B cell (primary cell): ENCODE measurements at regions not wholly inside any gene's neighbourhood (a gene's known extent, or its start where the extent isn't known, plus 50 kb on each side); places are given as distances from the start of the nearest gene placed in this dataset.

ENCODE experiments used
- ATAC-seq: fragments of 200-7000 bp; cut with Tn5 transposase; one replicate; pipeline ENCODE4 v1.10.0; 2021; ENCODE audit warnings: low read depth, mild to moderate bottlenecking, moderate number of reproducible peaks, moderate library complexity
- CTCF ChIA-PET: fragments of 350-600 bp; sonication (Branson Sonifier 250); formaldehyde crosslinking; loops from one replicate; lab custom pipeline; 2021; ENCODE audit warnings: antibody characterized with exemption, inconsistent platforms; lab: Charles Lee
- POLR2A ChIA-PET: fragments of 350-600 bp; sonication (Branson Sonifier 250); formaldehyde crosslinking; loops from one replicate; lab custom pipeline; 2021; ENCODE audit warnings: antibody characterized with exemption; lab: Charles Lee
- DNase-seq: peaks from one replicate; pipeline ENCODE4 v3.0.0; 2013
- H2AFZ ChIP-seq: 2 replicates; pipeline ENCODE4 v1.6.1; 2012; ENCODE audit warnings: mild to moderate bottlenecking, low read depth, low read length; ENCODE audit not compliant: insufficient read depth, poor library complexity, severe bottlenecking
- H3K27ac ChIP-seq, 2 donors: 1 replicate in 1 of 2; 2 replicates in 1 of 2; pipeline ENCODE4 v1.5.1; 2012 to 2013; ENCODE audit warnings: low read length in 2 of 2, mild to moderate bottlenecking in 2 of 2, moderate library complexity in 1 of 2
- H3K27me3 ChIP-seq, 4 experiments: fragments of 200-600 bp in 1 of 4; sonication (generic) in 1 of 4; replicated peaks in 1 of 4; 1 replicate in 2 of 4; 2 replicates in 2 of 4; pipeline versions ENCODE4 v1.6.1 to v1.7.0; 2013 to 2016; ENCODE audit warnings: low read length in 3 of 4, mild to moderate bottlenecking in 2 of 4, mixed read lengths in 1 of 4, moderate library complexity in 1 of 4; ENCODE audit not compliant: insufficient read depth in 4 of 4, control insufficient read depth in 3 of 4; ENCODE audit errors: control extremely low read depth in 1 of 4
- H3K36me3 ChIP-seq, 2 experiments: replicated peaks in 1 of 2; 1 replicate in 1 of 2; 2 replicates in 1 of 2; pipeline versions ENCODE4 v1.6.1 to v1.7.1; 2013; ENCODE audit warnings: low read length in 1 of 2; ENCODE audit not compliant: insufficient read depth in 2 of 2, control insufficient read depth in 1 of 2; ENCODE audit errors: control extremely low read depth in 1 of 2, extremely low read depth in 1 of 2
- H3K4me1 ChIP-seq, 2 donors: fragments of 200-600 bp in 1 of 2; sonication (generic) in 1 of 2; 1 replicate in 1 of 2; 2 replicates in 1 of 2; pipeline versions ENCODE4 v1.5.1 to v1.6.1; 2013 to 2017; ENCODE audit warnings: low read length in 2 of 2; ENCODE audit not compliant: control insufficient read depth in 2 of 2, insufficient read depth in 2 of 2
- H3K4me2 ChIP-seq: replicated peaks from 2 replicates; pipeline ENCODE3; 2012; ENCODE audit warnings: mild to moderate bottlenecking, low read depth, low read length; ENCODE audit not compliant: poor library complexity, severe bottlenecking
- H3K4me3 ChIP-seq, 5 experiments: fragments of 200-600 bp in 1 of 5; sonication (generic) in 1 of 5; 1 replicate in 3 of 5; 2 replicates in 2 of 5; pipeline versions ENCODE4 v1.5.1 to v1.7.0; 2011 to 2016; ENCODE audit warnings: low read length in 4 of 5, mild to moderate bottlenecking in 4 of 5, low read depth in 2 of 5, control low read depth in 1 of 5, moderate library complexity in 1 of 5; ENCODE audit not compliant: insufficient read depth in 1 of 5; ENCODE audit errors: control extremely low read depth in 1 of 5, extremely low read depth in 1 of 5
- H3K79me2 ChIP-seq: fragments of 200-600 bp; sonication (generic); one replicate; pipeline ENCODE4 v1.6.0; 2016; ENCODE audit warnings: low read length; ENCODE audit not compliant: control insufficient read depth, insufficient read depth
- H3K9ac ChIP-seq: fragments of 200-600 bp; sonication (generic); 2 replicates; pipeline ENCODE4 v1.6.1; 2017; ENCODE audit warnings: mild to moderate bottlenecking, low read length, moderate library complexity
- H3K9me3 ChIP-seq, 3 donors: one replicate each; pipeline versions ENCODE4 v1.6.1 to v1.7.1; 2013; ENCODE audit warnings: low read length in 2 of 3; ENCODE audit not compliant: control insufficient read depth in 2 of 3, insufficient read depth in 1 of 3; ENCODE audit errors: control extremely low read depth in 1 of 3
- H4K20me1 ChIP-seq: 2 replicates; pipeline ENCODE4 v1.6.0; 2012; ENCODE audit warnings: mild to moderate bottlenecking, low read length; ENCODE audit not compliant: insufficient read depth, control insufficient read depth, poor library complexity, severe bottlenecking
- H3K27ac Mint-ChIP-seq: one replicate; pipeline ENCODE4 v1.8.0; 2021; ENCODE audit warnings: mixed read lengths
- H3K27me3 Mint-ChIP-seq: one replicate; pipeline ENCODE4 v1.8.0; 2021; ENCODE audit warnings: mixed read lengths
- H3K4me1 Mint-ChIP-seq: one replicate; pipeline ENCODE4 v1.8.0; 2021; ENCODE audit warnings: mixed read lengths
- H3K4me3 Mint-ChIP-seq: one replicate; pipeline ENCODE4 v1.8.0; 2021; ENCODE audit warnings: mixed read lengths
- H3K9me3 Mint-ChIP-seq: one replicate; pipeline ENCODE4 v1.8.0; 2022; ENCODE audit warnings: mixed read lengths; ENCODE audit not compliant: insufficient read depth
- EZH2 ChIP-seq: IDR thresholded peaks from 2 replicates; pipeline ENCODE4 v1.6.1; 2012; ENCODE audit warnings: borderline replicate concordance, low read depth, mild to moderate bottlenecking, moderate library complexity, low read length; ENCODE audit not compliant: insufficient read depth, poor library complexity, severe bottlenecking
- WGBS: methylation state at CpG from one replicate; pipeline ENCODE4 v1.1.5; 2013; ENCODE audit warnings: missing lambda C conversion rate; ENCODE audit not compliant: insufficient coverage; 5-methylcytosine and 5-hydroxymethylcytosine counted together
- intact Hi-C: fragments of 100-400 bp; cut with micrococcal nuclease; formaldehyde crosslinking; loops from one replicate; pipeline ENCODE4 v1.10.0; 2022
- TF ChIP-seq, protein P1 (sequence below): fragments of 200-600 bp; IDR thresholded peaks from one replicate; pipeline ENCODE4 v1.8.0; 2022; ENCODE audit warnings: antibody characterized with exemption, mild to moderate bottlenecking

DNA sequence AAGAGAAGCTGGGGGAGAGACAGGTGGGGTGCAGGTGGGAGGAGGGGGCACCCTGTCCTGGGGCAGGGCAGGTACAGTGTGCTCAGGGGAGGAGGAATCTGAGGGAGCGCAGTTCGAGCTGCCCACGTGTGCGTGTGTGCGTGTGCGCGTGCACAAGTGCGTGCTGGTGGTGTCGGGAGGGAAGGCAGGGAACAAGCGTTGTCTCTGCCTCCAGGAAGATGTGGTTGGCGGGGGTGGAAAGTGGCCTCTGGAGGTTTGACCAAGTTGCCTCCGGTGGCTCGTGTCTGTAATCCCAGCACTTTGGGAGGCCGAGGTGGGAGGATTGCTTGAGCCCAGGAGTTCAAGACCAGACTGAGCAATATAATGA, 49.9 kb upstream of the THY1 start:
- 80% methylated on average over 11 of the region's 14 CpGs for WGBS
- ATAC-seq (no peak), DNase-seq (no peak)
- POLR2A ChIA-PET = no interaction called here
- H3K4me1 ChIP-seq = no peaks in the 10 kb centered on the region
- peaks cover 0 to 17% (median 7%) of the 10 kb centered on the region in 4 experiments for H3K27me3 ChIP-seq
- Mint-ChIP-seq H3K9me3 (peaks cover 2% of the 10 kb centered on the region), H3K4me3 (no peak overlapping the region), H3K4me1 (no peaks in the 10 kb centered on the region), H3K27me3 (peaks cover 51% of the 10 kb centered on the region), H3K27ac (no peak overlapping the region)
- H3K79me2 ChIP-seq = no peaks in the 10 kb centered on the region
- no peaks in the 10 kb centered on the region for H4K20me1 ChIP-seq
- CTCF ChIA-PET = no interaction called here
- H3K9me3 ChIP-seq = peaks cover 0 to 8% (median 0%) of the 10 kb centered on the region in 3 donors
- TF ChIP-seq, protein P1, sequence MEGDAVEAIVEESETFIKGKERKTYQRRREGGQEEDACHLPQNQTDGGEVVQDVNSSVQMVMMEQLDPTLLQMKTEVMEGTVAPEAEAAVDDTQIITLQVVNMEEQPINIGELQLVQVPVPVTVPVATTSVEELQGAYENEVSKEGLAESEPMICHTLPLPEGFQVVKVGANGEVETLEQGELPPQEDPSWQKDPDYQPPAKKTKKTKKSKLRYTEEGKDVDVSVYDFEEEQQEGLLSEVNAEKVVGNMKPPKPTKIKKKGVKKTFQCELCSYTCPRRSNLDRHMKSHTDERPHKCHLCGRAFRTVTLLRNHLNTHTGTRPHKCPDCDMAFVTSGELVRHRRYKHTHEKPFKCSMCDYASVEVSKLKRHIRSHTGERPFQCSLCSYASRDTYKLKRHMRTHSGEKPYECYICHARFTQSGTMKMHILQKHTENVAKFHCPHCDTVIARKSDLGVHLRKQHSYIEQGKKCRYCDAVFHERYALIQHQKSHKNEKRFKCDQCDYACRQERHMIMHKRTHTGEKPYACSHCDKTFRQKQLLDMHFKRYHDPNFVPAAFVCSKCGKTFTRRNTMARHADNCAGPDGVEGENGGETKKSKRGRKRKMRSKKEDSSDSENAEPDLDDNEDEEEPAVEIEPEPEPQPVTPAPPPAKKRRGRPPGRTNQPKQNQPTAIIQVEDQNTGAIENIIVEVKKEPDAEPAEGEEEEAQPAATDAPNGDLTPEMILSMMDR = no peak
- TF ChIP-seq EZH2 = no peak
- H3K27ac ChIP-seq = no peak overlapping the region
- intact Hi-C loops = no loop called here
- no peak overlapping the region for H2AFZ ChIP-seq
- H3K36me3 ChIP-seq = no peaks in the 10 kb centered on the region
- H3K9ac ChIP-seq = no peak overlapping the region
- H3K4me3 ChIP-seq = no peak overlapping the region
- no peak overlapping the region for H3K4me2 ChIP-seq
